Keratinocyte (primary cell): ENCODE measurements at regions not wholly inside any gene's neighbourhood (a gene's known extent, or its start where the extent isn't known, plus 50 kb on each side); places are given as distances from the start of the nearest gene placed in this dataset.

Source experiments
- EZH2 ChIP-seq: IDR thresholded peaks from one replicate; pipeline ENCODE4 v1.6.1; 2012; ENCODE audit warnings: inconsistent platforms, mild to moderate bottlenecking, low read length, moderate library complexity
- TF ChIP-seq, protein P1 (sequence below), 3 experiments: IDR thresholded peaks in 1 of 3; conservative IDR thresholded peaks in 1 of 3; optimal IDR thresholded peaks in 1 of 3; 2 replicates in 2 of 3; 3 replicates in 1 of 3; pipeline versions ENCODE3 to v1.5.1; 2011; ENCODE audit warnings: low read length in 3 of 3, mild to moderate bottlenecking in 3 of 3, moderate library complexity in 2 of 3, control low read depth in 1 of 3, inconsistent platforms in 1 of 3; ENCODE audit not compliant: insufficient read depth in 2 of 3; ENCODE audit errors: extremely low read depth in 1 of 3

DNA sequence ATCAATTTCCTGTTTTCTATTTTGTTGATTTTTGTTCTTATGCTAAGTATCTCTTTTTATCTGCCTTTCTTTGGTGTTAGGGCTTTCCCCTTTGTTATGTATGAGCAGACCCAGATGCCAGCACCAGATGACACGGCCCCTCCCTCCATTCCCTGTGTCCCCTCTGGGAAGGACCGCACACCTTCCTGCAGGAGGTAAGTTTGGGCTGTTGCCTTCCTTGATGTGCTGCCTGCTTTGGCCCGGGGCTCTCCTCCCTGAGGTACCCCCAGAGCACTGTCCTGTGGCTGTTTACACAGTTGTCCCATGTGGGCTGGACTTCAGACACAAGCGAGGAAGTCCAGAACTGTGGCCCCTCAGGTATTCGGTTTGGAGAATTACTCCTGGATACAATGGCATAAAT lies 343.8 kb upstream of the IRX1 start:
- TF ChIP-seq, protein P1, sequence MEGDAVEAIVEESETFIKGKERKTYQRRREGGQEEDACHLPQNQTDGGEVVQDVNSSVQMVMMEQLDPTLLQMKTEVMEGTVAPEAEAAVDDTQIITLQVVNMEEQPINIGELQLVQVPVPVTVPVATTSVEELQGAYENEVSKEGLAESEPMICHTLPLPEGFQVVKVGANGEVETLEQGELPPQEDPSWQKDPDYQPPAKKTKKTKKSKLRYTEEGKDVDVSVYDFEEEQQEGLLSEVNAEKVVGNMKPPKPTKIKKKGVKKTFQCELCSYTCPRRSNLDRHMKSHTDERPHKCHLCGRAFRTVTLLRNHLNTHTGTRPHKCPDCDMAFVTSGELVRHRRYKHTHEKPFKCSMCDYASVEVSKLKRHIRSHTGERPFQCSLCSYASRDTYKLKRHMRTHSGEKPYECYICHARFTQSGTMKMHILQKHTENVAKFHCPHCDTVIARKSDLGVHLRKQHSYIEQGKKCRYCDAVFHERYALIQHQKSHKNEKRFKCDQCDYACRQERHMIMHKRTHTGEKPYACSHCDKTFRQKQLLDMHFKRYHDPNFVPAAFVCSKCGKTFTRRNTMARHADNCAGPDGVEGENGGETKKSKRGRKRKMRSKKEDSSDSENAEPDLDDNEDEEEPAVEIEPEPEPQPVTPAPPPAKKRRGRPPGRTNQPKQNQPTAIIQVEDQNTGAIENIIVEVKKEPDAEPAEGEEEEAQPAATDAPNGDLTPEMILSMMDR (optimal IDR thresholded peaks at IDR 0.05 in 1 of 3, IDR thresholded peaks at IDR 0.05 in 1 of 3, conservative IDR thresholded peaks at IDR 0.05 in 1 of 3; ENCODE audit: extremely low read depth in 1 of 3, insufficient read depth in 2 of 3, low read length in 3 of 3): no peak
- TF ChIP-seq EZH2: no peak
